ENCODE measurements at regions not wholly inside any gene's neighbourhood (a gene's known extent, or its start where the extent isn't known, plus 50 kb on each side); places are given as distances from the start of the nearest gene placed in this dataset.

DNA sequence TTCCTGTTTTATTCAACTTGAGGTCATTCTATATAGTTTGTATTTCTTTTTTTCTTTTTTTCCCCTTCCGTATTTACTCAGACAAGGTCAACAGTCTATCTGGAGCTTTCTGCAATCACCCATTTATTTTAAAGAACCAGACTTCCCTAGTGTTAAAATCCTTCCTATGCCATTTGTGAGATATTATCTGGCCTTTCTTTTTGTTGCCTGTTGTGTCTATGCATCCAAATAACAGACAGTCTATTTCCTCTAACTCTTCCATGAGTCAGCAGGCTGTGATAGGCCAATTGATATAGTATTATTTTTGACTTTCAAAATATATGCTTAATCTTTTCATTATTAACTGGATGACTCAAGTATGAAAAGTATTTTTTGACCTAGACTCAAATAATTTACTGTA is 291.2 kb upstream of the PTPRD start:
- ChIA-PET POLR2A (no interaction called here), CTCF (no interaction called here)
- TF ChIP-seq, protein P1, sequence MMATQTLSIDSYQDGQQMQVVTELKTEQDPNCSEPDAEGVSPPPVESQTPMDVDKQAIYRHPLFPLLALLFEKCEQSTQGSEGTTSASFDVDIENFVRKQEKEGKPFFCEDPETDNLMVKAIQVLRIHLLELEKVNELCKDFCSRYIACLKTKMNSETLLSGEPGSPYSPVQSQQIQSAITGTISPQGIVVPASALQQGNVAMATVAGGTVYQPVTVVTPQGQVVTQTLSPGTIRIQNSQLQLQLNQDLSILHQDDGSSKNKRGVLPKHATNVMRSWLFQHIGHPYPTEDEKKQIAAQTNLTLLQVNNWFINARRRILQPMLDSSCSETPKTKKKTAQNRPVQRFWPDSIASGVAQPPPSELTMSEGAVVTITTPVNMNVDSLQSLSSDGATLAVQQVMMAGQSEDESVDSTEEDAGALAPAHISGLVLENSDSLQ (IDR thresholded peaks at IDR 0.05), result no peak
- no peak for TF ChIP-seq ARNT (IDR thresholded peaks at IDR 0.05)
- no peak for TF ChIP-seq FOXA1 (IDR thresholded peaks at IDR 0.05)
- no peak for TF ChIP-seq SP1 (IDR thresholded peaks at IDR 0.05)
- no peak for TF ChIP-seq LEF1 (IDR thresholded peaks at IDR 0.05; ENCODE audit: borderline replicate concordance)
- no peak for TF ChIP-seq FOXK2 (IDR thresholded peaks at IDR 0.05)
- TF ChIP-seq TARDBP (IDR thresholded peaks at IDR 0.05), result no peak
- no peak for TF ChIP-seq CTBP1 (IDR thresholded peaks at IDR 0.05; ENCODE audit: borderline replicate concordance)
- TF ChIP-seq ELF4 (IDR thresholded peaks at IDR 0.05), result no peak
- TF ChIP-seq NFRKB (IDR thresholded peaks at IDR 0.05), result no peak
- no peak for TF ChIP-seq BHLHE40 (IDR thresholded peaks at IDR 0.05; ENCODE audit: borderline replicate concordance)
- TF ChIP-seq ZNF384 (IDR thresholded peaks at IDR 0.05), result no peak
- TF ChIP-seq SUZ12 (IDR thresholded peaks at IDR 0.05), result no peak
- no peak for DNase-seq (ENCODE audit: extremely low spot score)

DNA sequence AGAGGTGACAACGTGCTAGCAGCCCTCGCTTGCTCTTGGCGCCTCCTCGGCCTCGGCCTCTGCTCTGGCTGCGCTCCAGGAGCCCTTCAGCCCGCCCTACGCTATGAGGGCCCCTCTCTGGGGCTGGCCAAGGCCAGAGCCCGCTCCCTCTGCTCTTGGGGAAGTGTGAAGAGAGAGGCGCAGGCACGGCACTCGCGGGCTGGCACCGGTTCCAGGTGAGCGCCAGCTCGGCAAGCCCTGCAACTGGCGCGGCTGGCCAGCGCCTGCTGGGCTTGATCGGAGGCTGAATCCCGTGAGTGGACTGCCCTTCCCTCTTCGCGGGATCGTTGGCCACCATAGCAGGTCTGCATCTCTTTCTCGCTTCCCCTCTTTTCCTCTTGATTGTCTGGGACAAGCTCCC is 298.0 kb upstream of the PTPRD start:
- DNase-seq (ENCODE audit: extremely low spot score), result no peak
- no peak for TF ChIP-seq ARNT (IDR thresholded peaks at IDR 0.05)
- TF ChIP-seq FOXM1 (IDR thresholded peaks at IDR 0.05; ENCODE audit: borderline replicate concordance), result no peak
- TF ChIP-seq FOXA1 (IDR thresholded peaks at IDR 0.05), result no peak
- no peak for TF ChIP-seq NFRKB (IDR thresholded peaks at IDR 0.05)
- ChIA-PET POLR2A (no interaction called here), CTCF (no interaction called here)

DNA sequence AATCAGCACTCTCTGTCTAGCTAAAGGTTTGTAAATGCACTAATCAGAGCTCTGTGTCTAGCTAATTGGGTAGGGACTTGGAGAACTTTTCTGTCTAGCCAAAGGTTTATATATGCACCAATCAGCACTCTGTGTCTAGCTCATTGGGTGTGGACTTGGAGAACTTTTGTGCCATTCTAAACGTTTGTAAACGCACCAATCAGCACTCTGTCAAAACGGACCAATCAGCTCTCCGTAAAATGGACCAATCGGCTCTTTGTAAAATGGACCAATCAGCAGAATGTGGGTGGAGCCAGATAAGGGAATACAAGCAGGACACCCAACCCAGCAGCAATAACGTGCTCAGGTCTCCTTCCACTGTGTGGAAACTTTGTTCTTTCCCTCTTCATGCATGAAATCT is 298.6 kb upstream of the PTPRD start:
- no peak for DNase-seq (ENCODE audit: extremely low spot score)
- TF ChIP-seq, protein P1 (IDR thresholded peaks at IDR 0.05), result no peak
- TF ChIP-seq BHLHE40 (IDR thresholded peaks at IDR 0.05; ENCODE audit: borderline replicate concordance) (no peak), ELF4 (IDR thresholded peaks at IDR 0.05) (no peak), SUZ12 (IDR thresholded peaks at IDR 0.05) (no peak), FOXM1 (IDR thresholded peaks at IDR 0.05; ENCODE audit: borderline replicate concordance) (no peak), FOXA1 (IDR thresholded peaks at IDR 0.05) (no peak), L3MBTL2 (conservative IDR thresholded peaks at IDR 0.05) (no peak), HDGF (IDR thresholded peaks at IDR 0.05; ENCODE audit: borderline replicate concordance) (no peak), FOXK2 (IDR thresholded peaks at IDR 0.05) (no peak), LEF1 (IDR thresholded peaks at IDR 0.05; ENCODE audit: borderline replicate concordance) (no peak), CTBP1 (IDR thresholded peaks at IDR 0.05; ENCODE audit: borderline replicate concordance) (no peak), NFRKB (IDR thresholded peaks at IDR 0.05) (no peak)
- ChIA-PET POLR2A (no interaction called here), CTCF (no interaction called here)

DNA sequence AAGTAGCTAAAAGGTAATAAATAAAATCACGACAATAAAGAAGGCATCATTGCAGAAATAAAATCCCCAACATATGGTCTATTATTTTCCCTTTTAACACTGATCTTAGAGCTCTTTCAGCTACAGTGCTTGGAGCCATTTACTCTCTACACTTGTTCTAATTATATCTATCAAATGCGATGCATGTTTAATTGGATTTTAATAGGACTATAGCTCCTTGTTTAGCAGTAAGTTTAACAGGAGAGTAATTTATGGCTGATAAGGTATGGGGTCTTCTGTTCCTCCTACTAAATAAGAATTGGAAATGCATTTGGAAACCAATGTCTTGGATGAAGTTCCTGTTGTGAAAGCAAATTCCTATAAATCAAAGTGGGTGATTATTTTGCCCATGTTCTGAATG is 304.2 kb upstream of the PTPRD start:
- POLR2A ChIA-PET, result no interaction called here
- TF ChIP-seq SP1 (IDR thresholded peaks at IDR 0.05), result no peak
- TF ChIP-seq ZNF384 (IDR thresholded peaks at IDR 0.05), result no peak
- DNase-seq (ENCODE audit: extremely low spot score), result no peak
- CTCF ChIA-PET, result no interaction called here

DNA sequence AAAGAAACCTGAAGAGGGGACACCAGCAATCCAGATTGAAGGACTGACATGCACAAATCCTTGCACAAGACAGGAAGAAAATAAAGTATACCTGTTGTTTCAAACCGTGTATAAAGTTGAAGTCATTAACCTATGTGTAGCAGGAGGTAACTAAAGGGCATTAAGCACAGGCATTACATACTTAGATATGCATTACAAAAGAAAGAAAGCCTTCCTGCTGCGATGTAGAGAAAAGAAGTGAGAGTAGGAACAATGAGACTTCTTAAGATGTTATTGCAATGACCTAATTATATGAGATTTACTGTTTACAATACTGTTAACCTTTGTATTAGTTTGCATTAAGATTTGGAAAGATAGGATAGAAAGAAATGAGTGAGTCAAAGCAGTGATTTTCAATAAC is 308.9 kb upstream of the PTPRD start:
- CTCF ChIA-PET, result no interaction called here
- no peak for TF ChIP-seq L3MBTL2 (conservative IDR thresholded peaks at IDR 0.05)
- TF ChIP-seq BHLHE40 (IDR thresholded peaks at IDR 0.05; ENCODE audit: borderline replicate concordance), result no peak
- TF ChIP-seq FOXM1 (IDR thresholded peaks at IDR 0.05; ENCODE audit: borderline replicate concordance), result no peak
- TF ChIP-seq, protein P1 (IDR thresholded peaks at IDR 0.05), result no peak
- TF ChIP-seq FOXA1 (IDR thresholded peaks at IDR 0.05), result no peak
- no peak for TF ChIP-seq NFRKB (IDR thresholded peaks at IDR 0.05)
- TF ChIP-seq ZNF384 (IDR thresholded peaks at IDR 0.05), result no peak
- TF ChIP-seq TARDBP (IDR thresholded peaks at IDR 0.05), result no peak
- no peak for TF ChIP-seq ELF4 (IDR thresholded peaks at IDR 0.05)
- no peak for TF ChIP-seq SP1 (IDR thresholded peaks at IDR 0.05)
- TF ChIP-seq FOXK2 (IDR thresholded peaks at IDR 0.05), result no peak
- TF ChIP-seq LEF1 (IDR thresholded peaks at IDR 0.05; ENCODE audit: borderline replicate concordance), result no peak
- no peak for TF ChIP-seq ARNT (IDR thresholded peaks at IDR 0.05)
- TF ChIP-seq SUZ12 (IDR thresholded peaks at IDR 0.05), result no peak
- no peak for TF ChIP-seq HDGF (IDR thresholded peaks at IDR 0.05; ENCODE audit: borderline replicate concordance)
- TF ChIP-seq CTBP1 (IDR thresholded peaks at IDR 0.05; ENCODE audit: borderline replicate concordance), result no peak
- DNase-seq (ENCODE audit: extremely low spot score), result no peak
- POLR2A ChIA-PET, result no interaction called here

DNA sequence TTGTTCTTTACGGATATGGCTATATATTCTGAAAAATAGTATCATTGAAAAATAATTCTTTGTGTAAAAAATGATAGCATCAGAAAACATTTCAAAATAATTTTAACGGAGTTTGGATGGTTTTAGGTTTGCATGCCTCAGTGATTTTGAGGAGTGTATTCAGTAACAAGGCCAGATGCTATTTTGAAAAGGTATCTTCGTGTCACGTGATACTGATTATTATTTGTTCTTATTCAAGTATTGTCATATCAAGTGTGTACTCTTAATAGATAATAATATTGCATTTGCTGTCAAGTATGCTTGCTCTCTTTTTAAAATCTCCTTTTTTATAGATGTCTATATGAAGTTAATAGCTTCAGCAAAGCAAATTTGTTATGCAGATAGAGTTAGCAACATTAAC is 313.1 kb upstream of the PTPRD start:
- POLR2A ChIA-PET, result no interaction called here
- CTCF ChIA-PET, result no interaction called here
- TF ChIP-seq, protein P1 (IDR thresholded peaks at IDR 0.05), result no peak
- no peak for TF ChIP-seq LEF1 (IDR thresholded peaks at IDR 0.05; ENCODE audit: borderline replicate concordance)
- no peak for TF ChIP-seq ZNF384 (IDR thresholded peaks at IDR 0.05)
- TF ChIP-seq FOXA1 (IDR thresholded peaks at IDR 0.05), result no peak
- no peak for TF ChIP-seq ELF4 (IDR thresholded peaks at IDR 0.05)
- no peak for TF ChIP-seq SUZ12 (IDR thresholded peaks at IDR 0.05)
- no peak for TF ChIP-seq ARNT (IDR thresholded peaks at IDR 0.05)
- TF ChIP-seq BHLHE40 (IDR thresholded peaks at IDR 0.05; ENCODE audit: borderline replicate concordance), result no peak
- TF ChIP-seq TARDBP (IDR thresholded peaks at IDR 0.05), result no peak
- no peak for TF ChIP-seq CTBP1 (IDR thresholded peaks at IDR 0.05; ENCODE audit: borderline replicate concordance)
- DNase-seq (ENCODE audit: extremely low spot score), result no peak
